K562 (cell line): ENCODE measurements at regions not wholly inside any gene's neighbourhood (a gene's known extent, or its start where the extent isn't known, plus 50 kb on each side); places are given as distances from the start of the nearest gene placed in this dataset.

ENCODE experiments used
- ATAC-seq: fragments of 200-7000 bp; cut with Tn5 transposase; 3 replicates; pipeline ENCODE4 v1.9.1; 2020; ENCODE audit warnings: moderate library complexity
- BruUV-seq: library from RNA; stranded (reverse); fragments of 400-500 nt; replicated peaks from 2 replicates; lab custom pipeline; 2021; lab: Mats Ljungman, UMichigan
- CTCF ChIA-PET: fragments of 300-600 bp; formaldehyde crosslinking; extraction: SDS; loops from one replicate; lab custom pipeline; 2021; ENCODE audit warnings: low intra/inter-chr PET ratio; lab: Yijun Ruan, JAX
- POLR2A ChIA-PET: fragments of 300-600, 350-650 bp; sonication (Branson Sonifier 250); formaldehyde crosslinking; extraction: SDS; loops from one replicate; lab custom pipeline; 2021; ENCODE audit warnings: antibody characterized with exemption, inconsistent platforms; lab: Yijun Ruan, JAX
- DNase-seq, 4 experiments: peaks; one replicate each; pipeline versions ENCODE4 v3.0.0 to v3.0.0-alpha.2; 2011 to 2018; ENCODE audit warnings: low spot score in 3 of 4, mixed read lengths in 3 of 4; ENCODE audit errors: extremely low read depth in 1 of 4
- FAIRE-seq: peaks from 2 replicates; lab custom pipeline; 2011; peaks lifted over from hg19 to GRCh38; lab: Jason Lieb, UNC
- H2AFZ ChIP-seq: 2 replicates; pipeline ENCODE4 v1.6.0; 2011; ENCODE audit warnings: low read depth, low read length, control low read depth, inconsistent platforms
- H3K27ac ChIP-seq: fragments of 200-600 bp; 3 replicates; pipeline ENCODE4 v1.8.0; 2011; ENCODE audit warnings: low read depth, mild to moderate bottlenecking, control low read depth, inconsistent platforms, low read length, moderate library complexity, mixed read lengths; ENCODE audit errors: extremely low read depth
- H3K27me3 ChIP-seq, 2 experiments: fragments of 300-600 bp in 1 of 2; 2 replicates in 1 of 2; 3 replicates in 1 of 2; pipeline versions ENCODE4 v1.6.0 to v1.8.0; 2011; ENCODE audit warnings: inconsistent platforms in 2 of 2, low read length in 2 of 2, mild to moderate bottlenecking in 1 of 2, mixed read lengths in 1 of 2, moderate library complexity in 1 of 2; ENCODE audit not compliant: control insufficient read depth in 2 of 2, insufficient read depth in 2 of 2
- H3K36me3 ChIP-seq: fragments of 300-600 bp; 3 replicates; pipeline ENCODE4 v1.8.0; 2011; ENCODE audit warnings: mild to moderate bottlenecking, low read length, inconsistent platforms; ENCODE audit not compliant: control insufficient read depth, insufficient read depth
- H3K4me1 ChIP-seq, 2 experiments: fragments of 200-600 bp in 1 of 2; replicated peaks in 1 of 2; 2 replicates in 1 of 2; 3 replicates in 1 of 2; pipeline versions ENCODE4 v1.5.1 to v1.8.0; 2011; ENCODE audit warnings: inconsistent platforms in 2 of 2, low read length in 2 of 2, mild to moderate bottlenecking in 1 of 2, mixed read lengths in 1 of 2, moderate library complexity in 1 of 2; ENCODE audit not compliant: control insufficient read depth in 2 of 2, insufficient read depth in 2 of 2
- H3K4me2 ChIP-seq: 2 replicates; pipeline ENCODE4 v1.6.1; 2011; ENCODE audit warnings: low read length, control low read depth, inconsistent platforms, mixed read lengths; ENCODE audit not compliant: insufficient read depth
- H3K4me3 ChIP-seq: fragments of 200-600 bp; sonication (generic), shearing (Covaris generic); 2 replicates; pipeline ENCODE4 v1.5.1; 2016; ENCODE audit warnings: control low read depth, inconsistent platforms
- H3K79me2 ChIP-seq: fragments of 200-600 bp; 3 replicates; pipeline ENCODE4 v1.8.0; 2011; ENCODE audit warnings: low read length, inconsistent platforms; ENCODE audit not compliant: control insufficient read depth, insufficient read depth
- H3K9ac ChIP-seq, 2 experiments: 2 replicates each; pipeline versions ENCODE4 v1.6.0 to v1.6.1; 2011; ENCODE audit warnings: low read depth in 2 of 2, low read length in 2 of 2, control low read depth in 1 of 2, inconsistent platforms in 1 of 2, mild to moderate bottlenecking in 1 of 2, mixed read lengths in 1 of 2; ENCODE audit not compliant: insufficient read depth in 1 of 2
- H3K9me1 ChIP-seq: one replicate; pipeline ENCODE4 v1.6.0; 2011; ENCODE audit warnings: inconsistent platforms, mild to moderate bottlenecking, low read length, moderate library complexity; ENCODE audit not compliant: control insufficient read depth, insufficient read depth
- H3K9me3 ChIP-seq: replicated peaks from 2 replicates; pipeline ENCODE4 v1.5.1; 2011; ENCODE audit warnings: low read depth, low read length, inconsistent platforms; ENCODE audit not compliant: control insufficient read depth, insufficient read depth
- H4K20me1 ChIP-seq: replicated peaks from 2 replicates; pipeline ENCODE4 v1.6.1; 2011; ENCODE audit warnings: low read length, inconsistent platforms, mixed read lengths; ENCODE audit not compliant: control insufficient read depth, insufficient read depth
- CHAMP1 ChIP-seq: fragments of 450-650 bp; IDR thresholded peaks from 2 replicates; pipeline ENCODE4 v1.6.1; 2016; ENCODE audit warnings: mild to moderate bottlenecking
- CREM ChIP-seq: IDR thresholded peaks from 2 replicates; pipeline ENCODE4 v1.6.1; 2014; ENCODE audit warnings: antibody characterized with exemption, low read depth
- HNRNPK ChIP-seq: fragments of 200-400 bp; formaldehyde crosslinking; IDR thresholded peaks from one replicate; pipeline ENCODE4 v1.6.1; 2018; ENCODE audit warnings: mild to moderate bottlenecking, low read depth, low read length; ENCODE audit not compliant: poor library complexity, severe bottlenecking
- HNRNPL ChIP-seq: fragments of 200-400 bp; formaldehyde crosslinking; IDR thresholded peaks from 2 replicates; pipeline ENCODE4 v1.6.1; 2017; ENCODE audit warnings: low read depth, mild to moderate bottlenecking, low read length
- ZBTB34 ChIP-seq: fragments of 250-450 bp; sonication (Bioruptor Pico); IDR thresholded peaks from 2 replicates; pipeline ENCODE4 v1.8.0; 2021; ENCODE audit warnings: mild to moderate bottlenecking, moderate library complexity
- ZFP1 ChIP-seq: fragments of 450-650 bp; formaldehyde crosslinking; IDR thresholded peaks from 2 replicates; pipeline ENCODE4 v1.4.0; 2020; ENCODE audit warnings: mild to moderate bottlenecking, mixed read lengths
- ZNF12 ChIP-seq: sonication (generic); formaldehyde crosslinking; IDR thresholded peaks from 2 replicates; pipeline ENCODE4 v1.4.0; 2020; ENCODE audit warnings: mild to moderate bottlenecking, missing genetic modification reagents
- ZNF347 ChIP-seq: fragments of 450-650 bp; formaldehyde crosslinking; IDR thresholded peaks from 2 replicates; pipeline ENCODE4 v1.4.0; 2020; ENCODE audit warnings: low read depth, mild to moderate bottlenecking, moderate library complexity
- ZNF57 ChIP-seq: fragments of 450-650 bp; formaldehyde crosslinking; IDR thresholded peaks from 2 replicates; pipeline ENCODE4 v1.4.0; 2020; ENCODE audit warnings: mild to moderate bottlenecking, moderate library complexity
- ZNF655 ChIP-seq: fragments of 250-450 bp; sonication (Bioruptor Pico); IDR thresholded peaks from 2 replicates; pipeline ENCODE4 v1.5.0; 2021
- ZNF717 ChIP-seq: fragments of 250-450 bp; sonication (Bioruptor Pico); IDR thresholded peaks from 2 replicates; pipeline ENCODE4 v1.5.0; 2021
- WGBS: fragments of 100-300 bp; shearing (Covaris generic); methylation state at CpG from one replicate; pipeline ENCODE4 v1.1.6; 2016; ENCODE audit warnings: low coverage, mixed read lengths; ENCODE audit not compliant: insufficient coverage; ENCODE audit errors: missing lambda C conversion rate; 5-methylcytosine and 5-hydroxymethylcytosine counted together
- in situ Hi-C: fragments of 300-500 bp; cut with MboI; formaldehyde crosslinking; loops from 4 replicates; pipeline ENCODE4 v1.15.0; 2018; ENCODE audit warnings: inconsistent platforms, mixed read lengths
- intact Hi-C: fragments of 100-400 bp; cut with micrococcal nuclease; formaldehyde crosslinking; loops from 2 replicates; pipeline ENCODE4 v1.14.2; 2022

GRCh38 chr17:70791748-70792443, 622.6 kb downstream of the KCNJ2 start:
- ATAC-seq (no peak), DNase-seq (no peak)

More at GRCh38 chr17:70791748-70792443, 622.6 kb downstream of the KCNJ2 start:
- no peaks in the 10 kb centered on the region for H3K9me3 ChIP-seq
- H3K27me3 ChIP-seq, result no peaks in the 10 kb centered on the region
- ChIA-PET CTCF (no interaction called here), POLR2A (no interaction called here)
- H3K27ac ChIP-seq, result no peak overlapping the region
- H3K9me1 ChIP-seq, result no peaks in the 10 kb centered on the region
- H3K36me3 ChIP-seq, result no peaks in the 10 kb centered on the region
- WGBS, result 2% methylated on average over 5 of the region's 5 CpGs
- intact Hi-C loops, result no loop called here
- in situ Hi-C loops, result no loop called here
- H4K20me1 ChIP-seq, result no peaks in the 10 kb centered on the region
- no peak overlapping the region for H3K4me2 ChIP-seq
- H3K4me3 ChIP-seq, result no peak overlapping the region
- BruUV-seq, result no TSS peak
- TF ChIP-seq ZNF655 (CRISPR knock-in tag), result no peak
- TF ChIP-seq CREM, result no peak
- TF ChIP-seq ZFP1 (CRISPR knock-in tag), result no peak
- TF ChIP-seq ZNF12 (CRISPR knock-in tag), result no peak
- TF ChIP-seq ZBTB34 (CRISPR knock-in tag), result no peak
- TF ChIP-seq ZNF57 (CRISPR knock-in tag), result no peak
- TF ChIP-seq HNRNPK, result no peak
- no peak for TF ChIP-seq ZNF717 (CRISPR knock-in tag)
- TF ChIP-seq ZNF347, result no peak
- TF ChIP-seq HNRNPL, result no peak
- TF ChIP-seq CHAMP1, result no peak
- TF ChIP-seq, all 486 proteins: peak for 0
- FAIRE-seq, result no peak
- no peak overlapping the region for H3K9ac ChIP-seq
- no peaks in the 10 kb centered on the region for H3K4me1 ChIP-seq
- no peak overlapping the region for H2AFZ ChIP-seq
- no peaks in the 10 kb centered on the region for H3K79me2 ChIP-seq
